Duodenal mucosa (tissue), 2 donors: ENCODE measurements at regions not wholly inside any gene's neighbourhood (a gene's known extent, or its start where the extent isn't known, plus 50 kb on each side); places are given as distances from the start of the nearest gene placed in this dataset.
"Not testable (repeated sequence)": the region's sequence is repeated elsewhere in the genome, so short reads cannot be mapped to it uniquely, and the experiment has no call there.

Source experiments
- H3K27ac ChIP-seq: one replicate; pipeline ENCODE4 v1.7.0; 2013; ENCODE audit warnings: low read depth, low read length
- H3K27me3 ChIP-seq, 2 donors: one replicate each; pipeline ENCODE4 v1.7.0; 2013; ENCODE audit warnings: low read length in 2 of 2, control low read depth in 1 of 2; ENCODE audit not compliant: insufficient read depth in 2 of 2, control insufficient read depth in 1 of 2
- H3K36me3 ChIP-seq, 2 donors: one replicate each; pipeline ENCODE4 v1.7.0; 2013; ENCODE audit warnings: low read length in 2 of 2, control low read depth in 1 of 2; ENCODE audit not compliant: insufficient read depth in 2 of 2, control insufficient read depth in 1 of 2
- H3K4me1 ChIP-seq, 2 donors: one replicate each; pipeline ENCODE4 v1.7.0; 2013; ENCODE audit warnings: low read length in 2 of 2, control low read depth in 1 of 2; ENCODE audit not compliant: insufficient read depth in 2 of 2, control insufficient read depth in 1 of 2
- H3K4me3 ChIP-seq, 2 donors: one replicate each; pipeline ENCODE4 v1.7.0; 2013; ENCODE audit warnings: low read length in 2 of 2, low read depth in 1 of 2
- H3K9ac ChIP-seq, 2 donors: one replicate each; pipeline ENCODE4 v1.7.0; 2013; ENCODE audit warnings: low read length in 2 of 2, low read depth in 1 of 2
- H3K9me3 ChIP-seq, 2 donors: one replicate each; pipeline ENCODE4 v1.7.0; 2013; ENCODE audit warnings: low read length in 2 of 2, control low read depth in 1 of 2; ENCODE audit not compliant: control insufficient read depth in 1 of 2

- Histone ChIP-seq H3K4me1 (no peaks in the 10 kb centered on the region), H3K36me3 (no peaks in the 10 kb centered on the region), H3K4me3 (no peak overlapping the region), H3K9ac (no peak overlapping the region), H3K27me3 (no peaks in the 10 kb centered on the region), H3K9me3 (no peaks in the 10 kb centered on the region), H3K27ac (no peak overlapping the region)
Observed at GRCh38 chr10:30172673-30173072, 113.3 kb upstream of the JCAD start.

DNA sequence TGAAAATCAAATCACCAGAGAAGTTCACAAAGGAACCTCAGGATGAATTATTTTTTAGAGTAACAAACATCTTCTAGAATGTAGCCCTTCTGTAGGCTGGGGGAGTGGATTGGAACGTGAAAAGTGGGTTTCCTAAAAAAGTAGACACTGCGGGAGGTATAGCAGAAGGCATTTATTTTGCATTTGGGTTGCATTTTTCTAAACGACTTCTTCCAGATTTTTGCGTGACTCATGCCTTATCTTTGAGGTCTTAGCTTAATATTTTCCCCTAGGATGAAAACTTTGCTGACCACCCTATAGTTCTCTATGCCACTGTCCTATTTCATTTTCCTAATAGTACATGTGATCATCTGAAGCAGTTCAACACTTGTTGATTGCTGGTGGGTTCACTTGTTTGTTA lies 112.7 kb upstream of the JCAD start:
- Histone ChIP-seq H3K4me1 (no peaks in the 10 kb centered on the region), H3K9ac (no peak overlapping the region), H3K4me3 (no peak overlapping the region), H3K27me3 (no peaks in the 10 kb centered on the region), H3K36me3 (no peaks in the 10 kb centered on the region), H3K27ac (no peak overlapping the region), H3K9me3 (no peaks in the 10 kb centered on the region)

DNA sequence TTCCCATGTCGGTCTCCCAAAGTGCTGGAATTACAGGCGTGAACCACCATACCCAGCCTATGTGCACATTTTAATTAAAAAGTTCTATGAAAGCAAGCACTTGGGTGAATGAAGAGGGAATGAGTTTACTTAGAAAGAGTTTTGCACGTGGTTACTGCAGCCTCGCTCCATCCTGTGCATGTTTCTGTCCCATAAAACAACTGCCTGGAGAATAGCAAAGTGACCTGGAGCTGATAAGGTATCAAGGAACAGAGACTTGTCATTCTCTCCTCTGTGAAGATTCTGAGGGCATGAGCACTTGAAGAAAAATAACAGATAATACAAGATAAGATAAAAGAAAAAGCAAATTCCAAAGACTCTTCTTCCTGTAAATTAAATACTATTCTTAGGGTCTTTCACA lies 112.2 kb upstream of the JCAD start:
- H3K36me3 ChIP-seq, result no peaks in the 10 kb centered on the region
- H3K4me1 ChIP-seq, result no peaks in the 10 kb centered on the region
- H3K9me3 ChIP-seq, result no peaks in the 10 kb centered on the region
- H3K9ac ChIP-seq, result no peak overlapping the region
- H3K4me3 ChIP-seq, result no peak overlapping the region
- H3K27ac ChIP-seq, result no peak overlapping the region
- H3K27me3 ChIP-seq, result no peaks in the 10 kb centered on the region

GRCh38 chr10:30170814-30171213 lies 111.4 kb upstream of the JCAD start:
- Histone ChIP-seq H3K9ac (no peak overlapping the region), H3K4me3 (no peak overlapping the region)

DNA sequence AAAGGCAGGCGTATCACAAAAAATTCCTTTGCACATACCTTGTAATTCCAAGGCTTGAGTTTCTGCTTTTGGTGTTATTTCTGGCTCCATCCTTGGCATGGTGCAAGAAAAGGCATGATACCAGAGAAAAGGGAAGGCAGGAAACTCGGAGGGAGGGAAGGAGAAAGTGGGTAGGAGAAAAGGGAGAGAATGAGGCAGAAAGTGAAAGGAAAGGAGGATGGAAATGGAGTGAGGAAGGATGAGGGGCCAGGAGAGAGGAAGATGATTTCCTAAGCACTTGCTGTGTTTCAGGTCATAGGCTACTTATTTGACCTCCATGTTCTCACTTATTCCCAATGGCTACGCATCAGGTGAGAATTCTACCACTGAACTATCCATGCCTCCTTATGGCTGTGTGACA lies 110.8 kb upstream of the JCAD start:
- Histone ChIP-seq H3K27me3 (no peaks in the 10 kb centered on the region), H3K9ac (no peak overlapping the region), H3K9me3 (no peaks in the 10 kb centered on the region), H3K4me3 (no peak overlapping the region), H3K27ac (no peak overlapping the region), H3K36me3 (no peaks in the 10 kb centered on the region), H3K4me1 (no peaks in the 10 kb centered on the region)

More at GRCh38 chr10:30170814-30171213, 111.4 kb upstream of the JCAD start:
- H3K4me1 ChIP-seq, result no peaks in the 10 kb centered on the region
- no peaks in the 10 kb centered on the region for H3K36me3 ChIP-seq
- H3K27ac ChIP-seq, result no peak overlapping the region
- no peaks in the 10 kb centered on the region for H3K9me3 ChIP-seq
- H3K27me3 ChIP-seq, result no peaks in the 10 kb centered on the region

DNA sequence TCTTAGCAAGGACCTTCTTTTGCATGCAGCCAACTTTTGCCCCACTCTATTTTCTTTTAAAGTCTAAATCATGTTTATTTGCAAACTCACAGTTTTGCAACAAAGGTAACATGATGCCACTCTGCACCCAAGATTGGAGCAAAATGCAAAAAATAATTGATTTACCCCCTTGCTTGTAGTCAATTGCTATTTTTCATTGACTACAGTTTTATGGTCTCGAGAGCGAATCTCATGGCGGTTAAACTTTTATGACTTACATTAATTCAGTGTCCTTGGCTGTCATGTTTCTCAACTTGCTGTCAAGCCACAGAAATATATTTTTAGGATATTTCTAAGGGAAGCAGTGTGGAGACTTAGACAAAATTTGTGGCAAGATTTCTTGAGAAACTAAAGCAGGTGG lies 110.0 kb upstream of the JCAD start:
- Histone ChIP-seq H3K27me3 (no peaks in the 10 kb centered on the region), H3K36me3 (no peaks in the 10 kb centered on the region), H3K4me3 (no peak overlapping the region), H3K27ac (no peak overlapping the region), H3K4me1 (no peaks in the 10 kb centered on the region), H3K9me3 (no peaks in the 10 kb centered on the region), H3K9ac (no peak overlapping the region)

DNA sequence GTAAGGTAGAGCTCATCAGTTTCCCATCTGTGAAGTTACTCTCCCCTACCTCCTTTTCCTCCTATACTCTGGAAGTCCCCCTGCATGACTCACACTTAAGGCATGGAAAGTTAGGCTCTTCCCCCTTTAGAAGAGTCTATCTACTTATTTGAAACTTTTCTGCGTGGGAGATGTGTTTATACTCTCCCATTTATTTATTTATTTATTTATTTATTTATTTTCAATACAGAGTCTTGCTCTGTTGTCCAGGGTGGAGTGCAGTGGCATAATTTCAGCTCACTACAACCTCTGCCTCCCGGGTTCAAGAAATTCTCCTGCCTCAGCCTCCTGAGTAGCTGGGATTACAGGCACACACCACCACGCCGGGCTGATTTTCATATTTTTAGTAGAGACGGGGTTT lies 107.5 kb upstream of the JCAD start:
- no peaks in the 10 kb centered on the region for H3K9me3 ChIP-seq
- no peak overlapping the region for H3K9ac ChIP-seq
- no peaks in the 10 kb centered on the region for H3K27me3 ChIP-seq
- no peaks in the 10 kb centered on the region for H3K36me3 ChIP-seq
- no peak overlapping the region for H3K4me3 ChIP-seq
- H3K27ac ChIP-seq, result no peak overlapping the region
- H3K4me1 ChIP-seq, result no peaks in the 10 kb centered on the region

DNA sequence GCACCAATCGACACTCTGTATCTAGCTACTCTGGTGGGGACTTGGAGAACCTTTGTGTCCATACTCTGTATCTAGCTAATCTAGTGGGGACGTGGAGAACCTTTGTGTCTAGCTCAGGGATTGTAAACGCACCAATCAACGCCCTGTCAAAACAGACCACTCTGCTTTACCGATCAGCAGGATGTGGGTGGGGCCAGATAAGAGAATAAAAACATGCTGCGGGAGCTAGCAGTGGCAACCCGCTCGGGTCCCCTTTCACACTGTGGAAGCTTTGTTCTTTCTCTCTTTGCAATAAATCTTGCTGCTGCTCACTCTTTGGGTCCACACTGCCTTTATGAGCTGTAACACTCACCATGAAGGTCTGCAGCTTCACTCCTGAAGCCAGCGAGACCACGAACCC lies 104.0 kb upstream of the JCAD start:
- H3K9ac ChIP-seq, H3K4me3 ChIP-seq, H3K4me1 ChIP-seq, H3K36me3 ChIP-seq, H3K9me3 ChIP-seq, H3K27ac ChIP-seq, H3K27me3 ChIP-seq: not testable (repeated sequence)

GRCh38 chr10:30162796-30163195 lies 103.4 kb upstream of the JCAD start:
- not testable (repeated sequence) for H3K4me3 ChIP-seq, H3K27ac ChIP-seq, H3K36me3 ChIP-seq, H3K9me3 ChIP-seq, H3K9ac ChIP-seq, H3K27me3 ChIP-seq, H3K4me1 ChIP-seq

GRCh38 chr10:30160271-30160982 lies 101.0 kb upstream of the JCAD start:
- Histone ChIP-seq H3K27me3 (no peaks in the 10 kb centered on the region), H3K4me1 (peaks cover 3 to 9% of the 10 kb centered on the region in 2 donors), H3K36me3 (no peaks in the 10 kb centered on the region), H3K9ac (no peak overlapping the region), H3K9me3 (no peaks in the 10 kb centered on the region), H3K4me3 (no peak overlapping the region), H3K27ac (no peak overlapping the region)

GRCh38 chr10:30159614-30160013 lies 100.2 kb upstream of the JCAD start:
- H3K27ac ChIP-seq, result not testable (repeated sequence)

More at GRCh38 chr10:30159614-30160013, 100.2 kb upstream of the JCAD start:
- H3K9me3 ChIP-seq, H3K27me3 ChIP-seq, H3K9ac ChIP-seq, H3K4me3 ChIP-seq, H3K36me3 ChIP-seq: not testable (repeated sequence)
- H3K4me1 ChIP-seq, result peaks cover 8 to 12% of the 10 kb centered on the region in 2 donors
